HG03342 (cell line): ENCODE measurements at regions not wholly inside any gene's neighbourhood (a gene's known extent, or its start where the extent isn't known, plus 50 kb on each side); places are given as distances from the start of the nearest gene placed in this dataset.

Source experiments
- ATAC-seq: cut with Tn5 transposase; IDR thresholded peaks from one replicate; pipeline ENCODE4 v1.9.1; 2021; ENCODE audit warnings: mild to moderate bottlenecking, moderate library complexity; ENCODE audit not compliant: unreplicated experiment

- ATAC-seq, result no peak
These were observed 94.6 kb upstream of the AKT3 start for GRCh38 chr1:243944429-243945160.

GRCh38 chr1:243943671-243944428 lies 93.8 kb upstream of the AKT3 start:
- no peak for ATAC-seq

- no peak for ATAC-seq
These were observed 92.4 kb upstream of the AKT3 start for GRCh38 chr1:243942196-243943150.

- no peak for ATAC-seq
These were observed 90.4 kb upstream of the AKT3 start for GRCh38 chr1:243940451-243940850.

- ATAC-seq, result no peak
These were observed 89.3 kb upstream of the AKT3 start for GRCh38 chr1:243939167-243939848.

DNA sequence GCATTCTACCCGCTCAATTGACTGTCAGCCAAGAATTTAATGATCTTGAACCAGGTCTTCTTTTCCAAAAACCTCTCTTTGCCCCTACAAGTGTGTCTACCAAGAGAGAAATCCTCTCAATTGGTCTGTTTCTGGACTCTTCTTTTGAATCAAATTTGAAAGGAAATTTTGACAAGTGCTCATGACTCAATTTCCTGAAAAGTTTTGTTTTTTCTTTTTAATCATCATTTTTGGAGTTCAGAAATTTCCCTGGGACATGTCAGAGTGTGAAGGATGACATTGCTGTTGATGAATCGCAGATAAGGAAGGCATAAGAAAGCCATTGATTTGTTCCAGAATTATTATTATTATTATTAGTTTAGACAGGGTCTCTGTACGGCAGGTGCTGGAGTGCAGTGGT lies 88.2 kb upstream of the AKT3 start:
- no peak for ATAC-seq

GRCh38 chr1:243933495-243933894 lies 83.5 kb upstream of the AKT3 start:
- no peak for ATAC-seq

GRCh38 chr1:243931957-243932356 lies 81.9 kb upstream of the AKT3 start:
- no peak for ATAC-seq

DNA sequence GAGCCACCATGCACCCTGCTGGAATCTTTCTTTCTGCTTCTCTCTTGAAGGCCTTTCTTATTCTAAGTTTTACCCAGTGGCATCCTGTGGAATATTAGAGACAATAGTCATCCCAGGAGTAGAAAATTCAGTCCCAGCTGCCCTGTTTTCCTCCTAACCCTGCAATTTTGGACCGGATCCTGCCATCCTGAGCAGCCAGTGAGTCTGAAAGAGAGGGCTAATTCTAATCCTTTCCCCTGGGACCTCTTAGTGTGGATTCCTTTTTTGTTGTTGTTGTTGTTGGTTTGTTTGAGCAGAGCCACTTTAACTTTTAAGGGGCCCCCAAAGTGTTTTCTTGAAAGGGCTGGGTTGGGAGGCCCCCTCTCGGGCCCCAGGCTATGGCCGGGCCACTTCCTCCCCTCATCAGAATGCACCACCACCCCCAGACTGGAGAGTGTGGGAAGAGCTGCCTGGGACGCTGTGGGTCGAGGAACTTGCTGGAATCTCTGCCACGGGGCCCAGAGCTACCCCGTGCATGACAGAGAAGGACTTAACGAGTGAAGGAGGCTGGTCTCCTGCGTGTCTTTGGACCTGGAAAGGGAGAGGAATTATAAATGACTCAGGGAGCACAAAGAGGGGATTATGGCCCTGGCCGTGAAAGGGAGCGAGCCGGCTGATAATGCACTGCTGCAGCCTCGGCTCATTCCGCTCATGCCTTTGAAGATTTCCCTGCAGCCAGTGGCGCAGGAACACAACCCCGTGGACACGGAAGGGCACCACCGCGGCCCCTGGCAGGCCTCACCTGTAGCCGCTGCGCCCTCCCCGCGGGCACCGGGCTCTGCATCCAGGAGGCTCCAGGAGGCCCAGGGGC lies 81.0 kb upstream of the AKT3 start:
- ATAC-seq, result no peak

DNA sequence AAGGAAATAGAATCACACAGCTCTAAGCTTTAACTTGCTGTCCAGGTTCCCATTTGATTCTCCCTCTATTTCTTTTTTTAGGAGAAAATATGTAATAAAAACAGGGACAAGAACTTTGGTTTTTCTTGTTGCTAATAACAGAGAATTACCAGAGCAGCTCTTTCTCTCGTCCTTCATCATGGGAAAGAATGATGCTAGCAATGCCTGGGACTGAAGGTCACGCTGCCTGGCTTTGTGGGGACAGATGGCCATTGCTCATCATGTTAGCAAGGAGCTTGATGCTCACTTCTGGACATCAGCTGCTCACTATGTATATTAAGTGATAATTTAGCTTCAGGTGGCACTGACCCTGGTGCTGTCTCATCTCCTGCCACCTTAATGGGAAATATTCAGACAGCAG lies 77.3 kb upstream of the AKT3 start:
- no peak for ATAC-seq

DNA sequence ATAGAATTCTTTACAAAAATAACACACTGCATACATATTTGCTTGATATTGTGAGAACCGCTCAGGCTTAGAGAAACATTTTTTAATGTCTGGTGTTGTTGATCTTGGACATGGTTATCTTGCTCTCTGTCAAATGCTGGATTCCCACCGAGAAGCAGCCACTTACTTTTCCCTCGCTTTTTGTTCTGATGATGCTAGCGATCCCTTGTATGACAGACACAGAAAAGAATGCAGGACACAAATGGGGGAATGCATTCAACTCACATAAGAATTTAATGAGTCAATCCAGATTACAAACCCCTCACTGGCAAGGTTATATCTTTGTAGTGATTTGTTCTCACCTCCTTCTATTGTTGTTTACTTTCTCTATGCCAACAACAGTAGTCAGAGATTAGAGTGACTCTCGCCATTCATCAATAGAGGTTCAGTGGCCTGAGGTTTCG lies 76.8 kb upstream of the AKT3 start:
- no peak for ATAC-seq

DNA sequence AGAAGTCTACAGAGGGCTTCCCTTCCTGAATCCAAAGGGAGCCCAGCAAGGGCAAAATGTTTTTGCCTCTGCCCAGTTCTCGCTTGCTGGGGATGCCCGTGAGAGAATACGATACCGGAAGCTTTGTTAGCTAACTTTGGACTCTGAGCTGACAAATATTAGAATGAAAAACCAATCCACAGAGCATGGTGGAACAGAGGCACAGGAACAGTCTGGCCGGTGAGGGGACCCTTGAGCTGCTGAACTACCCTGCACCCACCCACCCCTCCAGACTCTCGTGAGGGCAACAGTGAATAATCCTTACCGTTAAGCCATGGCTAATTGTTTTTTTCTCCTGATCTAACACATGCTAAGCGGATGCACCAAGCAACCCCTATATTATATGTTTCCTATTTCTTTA lies 76.3 kb upstream of the AKT3 start:
- no peak for ATAC-seq

DNA sequence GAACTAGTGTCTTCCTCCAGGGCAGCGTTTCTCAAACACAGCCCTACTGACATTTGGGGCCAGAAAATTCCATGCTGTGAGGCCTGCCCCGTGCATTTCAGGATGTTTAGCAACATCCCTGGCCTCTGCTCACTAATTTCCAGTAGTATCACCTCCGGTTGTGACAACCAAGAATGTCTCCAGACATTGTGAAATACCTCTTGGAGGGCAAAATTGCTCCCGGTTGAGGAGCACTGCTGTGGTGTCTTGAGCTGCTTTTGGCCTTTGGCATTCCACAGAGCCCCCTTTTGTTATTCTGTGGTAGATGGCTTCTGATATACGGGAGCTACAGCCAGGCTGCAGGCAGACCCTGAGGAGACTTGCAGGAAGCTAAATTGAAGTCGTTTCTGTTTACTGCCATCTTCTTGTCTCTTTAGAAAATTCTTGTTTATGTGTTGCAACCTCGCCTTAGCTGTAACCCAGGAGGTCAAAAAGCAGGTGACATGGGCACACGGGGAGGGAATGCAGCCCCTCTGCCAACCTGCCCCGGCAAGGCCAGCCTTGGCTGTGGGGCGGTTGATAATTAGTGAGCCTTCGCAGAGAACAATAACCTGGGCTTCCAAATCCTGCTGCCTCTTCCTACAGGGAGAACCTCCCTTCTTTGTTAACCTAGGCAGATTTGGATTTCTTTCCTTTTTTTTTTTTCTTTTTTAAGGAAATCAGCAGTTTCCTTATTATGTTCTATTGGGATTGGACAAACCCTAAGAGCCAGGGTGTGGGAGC lies 74.7 kb upstream of the AKT3 start:
- ATAC-seq, result no peak

- no peak for ATAC-seq
These were observed 74.1 kb upstream of the AKT3 start for GRCh38 chr1:243924188-243924587.

DNA sequence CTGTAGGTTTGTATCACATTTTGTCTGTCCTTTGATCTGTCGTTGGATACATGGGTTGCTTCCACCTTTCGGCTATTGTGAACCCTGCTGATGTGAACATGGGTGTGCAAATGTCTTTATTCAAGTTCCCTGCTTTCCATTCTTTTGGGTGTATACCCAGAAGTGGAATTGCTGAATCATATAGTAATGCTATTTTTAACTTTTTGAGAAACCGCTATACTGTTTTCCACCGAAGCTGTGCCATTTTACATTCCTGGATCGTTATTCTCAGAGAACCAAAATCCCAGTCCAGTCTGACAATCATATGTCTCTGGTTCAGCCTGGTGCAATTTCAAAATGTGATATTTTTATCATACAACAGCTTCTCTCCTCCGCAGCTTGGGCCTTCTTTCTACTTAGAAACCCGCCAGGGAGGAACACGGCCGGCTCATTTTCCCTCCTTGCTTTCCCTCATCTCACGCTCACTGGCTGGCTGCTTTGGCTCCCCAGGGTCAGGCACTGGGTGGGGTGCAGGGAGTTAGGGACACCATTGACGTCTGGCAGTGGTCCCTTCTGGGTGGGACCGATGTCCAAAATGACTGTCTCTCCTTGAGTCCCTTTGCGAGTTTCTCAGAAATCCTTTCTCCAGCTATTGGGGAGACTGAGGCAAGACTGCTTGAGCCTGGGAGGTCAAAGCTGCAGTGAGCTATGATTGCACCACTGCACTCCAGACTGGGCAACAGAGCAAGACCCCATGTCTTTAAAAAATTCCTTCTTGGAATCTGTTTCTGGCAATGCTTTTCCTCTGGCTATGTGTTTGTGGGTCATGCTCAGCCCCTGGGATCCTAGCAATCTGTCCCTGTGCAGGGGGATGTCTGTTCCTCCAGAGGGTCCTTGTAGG lies 73.5 kb upstream of the AKT3 start:
- no peak for ATAC-seq

DNA sequence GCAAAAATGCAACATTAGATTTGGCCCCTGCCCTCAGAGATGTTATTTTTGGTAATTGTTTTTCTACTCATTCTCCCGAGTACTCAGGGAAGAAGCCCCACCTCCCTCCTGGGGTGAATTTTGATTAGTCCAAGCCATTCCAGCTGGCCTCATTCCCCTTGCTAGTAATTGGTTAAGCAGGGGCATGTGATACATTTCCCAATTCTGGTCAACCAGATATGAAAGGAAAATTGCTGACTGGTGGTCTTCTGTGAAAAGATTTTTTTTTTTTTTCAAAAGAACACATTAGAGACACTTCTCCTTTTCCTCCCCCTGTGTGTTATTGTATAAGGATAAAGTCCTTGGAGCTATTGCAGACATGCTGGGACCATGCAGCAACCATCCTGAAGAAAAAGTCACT lies 71.1 kb upstream of the AKT3 start:
- ATAC-seq, result no peak

- ATAC-seq, result no peak
These were observed 68.0 kb upstream of the AKT3 start for GRCh38 chr1:243917863-243918565.
